Muscle layer of duodenum (tissue), 2 donors: ENCODE measurements at regions not wholly inside any gene's neighbourhood (a gene's known extent, or its start where the extent isn't known, plus 50 kb on each side); places are given as distances from the start of the nearest gene placed in this dataset.
"Not testable (repeated sequence)": the region's sequence is repeated elsewhere in the genome, so short reads cannot be mapped to it uniquely, and the experiment has no call there.

Source experiments
- H3K27ac ChIP-seq: one replicate; pipeline ENCODE4 v1.7.0; 2013; ENCODE audit warnings: mild to moderate bottlenecking, low read length
- H3K27me3 ChIP-seq: one replicate; pipeline ENCODE4 v1.7.0; 2013; ENCODE audit warnings: low read depth, mild to moderate bottlenecking, control low read depth, low read length
- H3K36me3 ChIP-seq, 2 donors: one replicate each; pipeline ENCODE4 v1.7.0; 2013; ENCODE audit warnings: low read length in 2 of 2, control low read depth in 1 of 2, mild to moderate bottlenecking in 1 of 2; ENCODE audit not compliant: insufficient read depth in 2 of 2, control insufficient read depth in 1 of 2
- H3K4me1 ChIP-seq, 2 donors: one replicate each; pipeline ENCODE4 v1.7.0; 2013; ENCODE audit warnings: low read length in 2 of 2, mild to moderate bottlenecking in 2 of 2, control low read depth in 1 of 2, moderate library complexity in 1 of 2; ENCODE audit not compliant: insufficient read depth in 2 of 2, control insufficient read depth in 1 of 2
- H3K4me3 ChIP-seq, 2 donors: one replicate each; pipeline ENCODE4 v1.7.0; 2013; ENCODE audit warnings: low read length in 2 of 2, low read depth in 1 of 2, mild to moderate bottlenecking in 1 of 2
- H3K9me3 ChIP-seq, 2 donors: one replicate each; pipeline ENCODE4 v1.7.0; 2013; ENCODE audit warnings: low read length in 2 of 2, control low read depth in 1 of 2, mild to moderate bottlenecking in 1 of 2; ENCODE audit not compliant: control insufficient read depth in 1 of 2
- donor health status: healthy.

DNA sequence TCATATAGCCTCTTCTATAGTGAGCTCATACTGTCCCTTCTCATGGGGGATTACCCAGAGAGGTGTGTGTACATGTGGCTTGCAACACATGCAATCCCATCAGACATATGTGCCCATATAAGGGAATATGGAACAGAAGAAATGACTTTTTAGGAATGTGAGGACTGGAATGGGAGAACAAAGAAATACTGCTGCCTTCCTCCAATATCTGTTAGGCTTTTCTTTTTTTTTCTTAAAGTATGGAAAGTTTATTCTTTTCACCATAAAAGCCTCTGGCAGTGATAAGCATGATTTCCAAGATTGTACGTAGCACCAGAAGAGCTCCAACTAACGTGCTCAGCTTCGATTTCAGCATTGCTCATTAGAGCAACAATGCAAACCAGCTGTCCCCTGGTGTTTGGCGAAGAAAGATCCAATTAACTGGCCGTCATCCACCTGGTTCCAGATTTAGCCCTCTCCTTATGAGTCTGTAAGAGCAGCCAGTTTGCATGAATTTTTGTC, 113.6 kb downstream of the ADCYAP1 start:
- H3K4me1 ChIP-seq = peaks cover 0 to 9% of the 10 kb centered on the region in 2 donors
- H3K27ac ChIP-seq = no peak overlapping the region
- no peak overlapping the region for H3K4me3 ChIP-seq
- H3K36me3 ChIP-seq = no peaks in the 10 kb centered on the region
- H3K27me3 ChIP-seq = no peaks in the 10 kb centered on the region
- no peaks in the 10 kb centered on the region for H3K9me3 ChIP-seq

DNA sequence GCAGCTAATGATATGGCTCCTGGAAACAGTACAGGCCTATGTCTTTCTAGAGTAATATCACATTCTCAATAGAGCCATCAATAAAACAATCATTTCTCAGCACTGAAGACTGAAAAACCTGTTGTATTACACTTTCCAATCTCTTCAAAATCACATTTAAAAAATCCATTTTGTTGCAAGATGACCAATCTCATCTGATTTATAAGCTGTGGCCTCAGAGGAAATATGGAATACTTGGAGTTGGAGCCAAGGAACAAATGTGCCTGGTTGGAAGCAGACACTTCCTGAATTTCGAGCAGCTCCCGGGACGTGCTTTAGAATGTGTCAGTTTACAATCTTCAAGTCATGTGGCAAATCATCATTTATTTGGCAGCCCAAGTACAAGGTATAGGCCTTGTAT, 114.5 kb downstream of the ADCYAP1 start:
- H3K36me3 ChIP-seq = no peaks in the 10 kb centered on the region
- no peaks in the 10 kb centered on the region for H3K27me3 ChIP-seq
- no peaks in the 10 kb centered on the region for H3K9me3 ChIP-seq
- H3K4me3 ChIP-seq = no peak overlapping the region
- no peak overlapping the region for H3K27ac ChIP-seq
- peaks cover 0 to 9% of the 10 kb centered on the region in 2 donors for H3K4me1 ChIP-seq

DNA sequence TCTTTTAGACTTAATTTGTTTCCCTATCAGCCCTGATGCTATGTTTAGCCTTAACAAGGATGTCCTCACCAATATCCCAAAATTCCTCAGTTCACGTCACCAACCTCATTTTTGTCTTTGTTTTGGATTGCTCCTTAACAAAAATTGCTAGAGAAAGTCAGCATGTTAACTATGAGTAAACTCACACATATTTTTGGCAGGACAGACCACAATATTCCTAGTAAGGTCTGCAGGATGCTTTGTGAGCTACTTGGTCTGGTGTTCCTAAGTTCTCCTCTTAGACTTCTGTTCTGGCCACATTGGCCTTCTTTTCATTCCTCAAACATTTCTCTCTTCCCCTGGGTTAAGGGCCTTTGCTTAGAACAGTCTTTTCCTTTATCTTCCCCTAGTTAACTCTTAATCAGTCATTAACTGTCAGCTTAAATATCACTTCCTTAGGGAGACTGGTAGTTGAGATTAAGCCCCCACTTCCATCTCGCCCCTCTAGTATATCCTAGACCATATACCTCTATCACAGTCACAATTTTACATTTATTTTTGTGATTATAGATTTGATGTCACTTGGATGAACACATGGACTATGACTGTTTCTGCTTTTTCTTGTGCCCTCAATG, 116.2 kb downstream of the ADCYAP1 start:
- Histone ChIP-seq H3K27me3 (no peaks in the 10 kb centered on the region), H3K9me3 (no peaks in the 10 kb centered on the region), H3K4me1 (no peaks in the 10 kb centered on the region), H3K4me3 (no peak overlapping the region), H3K36me3 (no peaks in the 10 kb centered on the region), H3K27ac (no peak overlapping the region)

DNA sequence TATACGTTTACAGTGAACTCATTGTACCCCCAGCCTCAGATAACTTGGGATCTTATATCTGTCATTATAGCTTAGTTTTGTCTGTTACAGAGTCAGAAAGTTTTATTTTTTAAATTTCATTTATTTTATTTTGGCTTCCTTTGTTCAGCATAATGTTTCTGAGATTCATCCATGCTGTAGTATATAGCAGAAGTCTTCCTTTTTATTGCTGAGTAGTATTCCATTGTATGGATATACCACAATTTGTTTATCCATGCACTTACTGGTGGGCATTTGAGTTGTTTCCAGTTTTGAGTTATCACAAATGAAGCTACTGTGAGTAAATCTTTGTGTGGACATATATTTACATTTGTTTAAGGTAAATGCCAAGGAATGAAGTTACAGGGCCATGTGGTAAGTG, 122.3 kb downstream of the ADCYAP1 start:
- Histone ChIP-seq H3K27me3 (no peaks in the 10 kb centered on the region), H3K27ac (no peak overlapping the region), H3K36me3 (no peaks in the 10 kb centered on the region), H3K4me3 (no peak overlapping the region), H3K4me1 (no peaks in the 10 kb centered on the region), H3K9me3 (peaks cover 0 to 12% of the 10 kb centered on the region in 2 donors)

DNA sequence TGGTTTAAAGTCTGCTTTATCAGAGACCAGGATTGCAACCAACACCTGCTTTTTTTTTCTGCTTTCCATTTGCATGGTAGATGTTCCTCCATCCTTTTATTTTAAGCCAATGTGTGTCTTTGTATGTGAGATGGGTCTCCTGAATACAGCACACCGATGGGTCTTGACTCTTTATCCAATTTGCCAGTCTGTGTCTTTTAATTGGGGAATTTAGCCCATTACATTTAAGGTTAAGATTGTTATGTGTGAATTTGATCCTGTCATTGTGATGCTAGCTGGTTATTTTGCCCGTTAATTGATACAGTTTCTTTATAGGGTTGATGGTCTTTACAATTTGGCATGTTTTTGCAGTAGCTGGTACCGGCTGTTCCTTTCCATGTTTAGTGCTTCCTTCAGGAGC, 128.4 kb downstream of the ADCYAP1 start:
- not testable (repeated sequence) for H3K27me3 ChIP-seq, H3K4me1 ChIP-seq, H3K27ac ChIP-seq, H3K4me3 ChIP-seq, H3K36me3 ChIP-seq, H3K9me3 ChIP-seq

DNA sequence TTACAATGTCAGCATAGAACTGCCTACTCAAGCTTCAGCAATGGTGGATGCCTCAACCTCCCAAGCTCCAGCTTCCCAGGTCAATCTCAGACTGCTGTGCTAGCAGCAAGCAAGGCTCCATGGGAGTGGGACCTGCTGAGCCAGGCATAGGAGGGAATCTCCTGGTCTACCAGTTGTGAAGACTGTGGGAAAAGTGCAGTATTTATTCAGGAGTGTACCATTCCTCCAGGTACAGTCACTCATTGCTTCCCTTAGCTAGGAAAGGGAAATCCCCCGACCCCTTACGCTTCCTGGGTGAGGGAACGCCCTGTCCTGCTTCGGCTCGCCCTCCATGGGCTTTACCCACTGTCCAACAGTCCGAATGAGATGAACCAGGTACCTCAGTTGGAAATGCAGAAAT, 130.3 kb downstream of the ADCYAP1 start:
- H3K4me1 ChIP-seq = no peaks in the 10 kb centered on the region

DNA sequence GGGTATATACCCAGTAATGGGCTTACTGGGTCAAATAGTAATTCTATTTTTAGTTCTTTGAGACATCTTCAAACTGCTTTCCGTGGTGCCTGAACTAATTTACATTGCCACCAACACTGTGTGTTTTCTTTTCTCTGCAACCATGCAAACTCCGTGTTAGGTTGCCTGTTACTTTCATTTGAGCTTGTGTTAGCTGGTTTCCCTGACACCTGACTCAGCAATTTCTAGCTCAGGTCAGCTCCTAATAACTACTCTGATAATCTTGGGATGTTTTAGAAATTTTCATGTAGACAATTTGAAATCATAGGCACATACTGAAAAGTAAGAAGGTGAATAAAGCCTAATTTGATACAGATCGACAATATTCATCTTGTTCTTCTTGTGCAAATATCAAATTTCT, 132.3 kb downstream of the ADCYAP1 start:
- H3K27me3 ChIP-seq = no peaks in the 10 kb centered on the region
- no peak overlapping the region for H3K4me3 ChIP-seq
- H3K36me3 ChIP-seq = no peaks in the 10 kb centered on the region
- no peaks in the 10 kb centered on the region for H3K9me3 ChIP-seq
- H3K4me1 ChIP-seq = no peaks in the 10 kb centered on the region
- H3K27ac ChIP-seq = no peak overlapping the region

More for the DNA sequence above, 130.3 kb downstream of the ADCYAP1 start:
- peaks cover 0 to 3% of the 10 kb centered on the region in 2 donors for H3K9me3 ChIP-seq
- no peak overlapping the region for H3K4me3 ChIP-seq
- H3K27me3 ChIP-seq = no peaks in the 10 kb centered on the region
- no peak overlapping the region for H3K27ac ChIP-seq
- no peaks in the 10 kb centered on the region for H3K36me3 ChIP-seq

DNA sequence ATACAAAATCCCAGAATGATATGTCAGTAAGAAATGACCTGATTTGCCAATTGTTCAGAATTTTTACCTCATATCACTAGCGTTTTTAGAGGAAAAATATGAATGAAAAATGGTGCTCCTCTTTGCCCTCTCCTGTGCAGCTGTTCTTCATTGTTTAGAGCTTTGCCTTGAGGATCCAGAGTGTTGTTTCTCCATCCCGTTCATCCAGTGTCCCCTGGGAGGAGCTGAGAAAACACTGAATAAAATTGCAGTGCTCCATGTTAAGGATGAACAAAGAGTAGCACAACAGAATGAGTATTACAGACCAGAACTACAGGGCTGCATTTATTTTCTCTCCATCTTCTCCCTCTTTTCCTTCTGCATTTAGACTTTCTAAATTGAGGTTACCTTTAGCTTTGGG, 133.1 kb downstream of the ADCYAP1 start:
- H3K36me3 ChIP-seq = no peaks in the 10 kb centered on the region
- H3K4me3 ChIP-seq = no peak overlapping the region
- H3K4me1 ChIP-seq = no peaks in the 10 kb centered on the region
- H3K27ac ChIP-seq = no peak overlapping the region
- no peaks in the 10 kb centered on the region for H3K9me3 ChIP-seq
- H3K27me3 ChIP-seq = no peaks in the 10 kb centered on the region

DNA sequence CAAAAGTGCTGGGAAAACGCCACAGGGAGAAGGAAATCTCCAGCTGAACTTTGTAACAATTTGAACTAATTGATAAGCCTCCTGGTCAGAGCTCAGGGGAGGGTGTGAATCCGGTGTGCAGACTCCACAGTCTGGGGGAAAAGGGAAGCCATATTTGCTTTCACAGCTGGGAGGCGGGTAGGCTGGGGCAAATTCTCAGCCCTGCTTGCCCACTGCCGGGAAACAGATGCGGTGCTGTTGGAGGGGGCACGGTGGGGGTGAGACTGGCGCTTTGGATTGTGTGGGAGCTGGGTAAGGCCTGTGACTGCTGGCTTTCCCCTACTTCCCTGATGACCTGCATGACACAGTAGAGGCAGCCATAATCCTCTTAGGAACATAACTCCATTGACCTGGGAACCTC, 134.8 kb downstream of the ADCYAP1 start:
- Histone ChIP-seq H3K27ac (no peak overlapping the region), H3K9me3 (no peaks in the 10 kb centered on the region), H3K27me3 (no peaks in the 10 kb centered on the region), H3K4me3 (no peak overlapping the region), H3K36me3 (no peaks in the 10 kb centered on the region), H3K4me1 (no peaks in the 10 kb centered on the region)

DNA sequence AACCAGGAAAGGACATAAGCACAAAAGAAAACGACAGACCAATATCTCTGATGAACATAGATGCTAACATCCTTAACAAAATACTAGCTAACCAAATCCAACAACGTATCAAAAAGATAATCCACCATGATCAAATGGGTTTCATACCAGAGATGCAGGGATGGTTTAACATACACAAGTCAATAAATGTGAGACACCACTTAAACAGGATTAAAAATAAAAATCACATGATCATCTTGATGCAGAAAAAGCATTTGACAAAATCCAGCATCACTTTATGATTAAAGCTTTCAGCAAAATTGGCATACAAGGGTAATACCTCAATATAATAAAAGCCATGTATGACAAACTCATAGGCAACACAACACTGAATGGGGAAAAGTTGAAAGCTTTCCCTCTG, 138.4 kb downstream of the ADCYAP1 start:
- not testable (repeated sequence) for H3K36me3 ChIP-seq, H3K27me3 ChIP-seq

DNA sequence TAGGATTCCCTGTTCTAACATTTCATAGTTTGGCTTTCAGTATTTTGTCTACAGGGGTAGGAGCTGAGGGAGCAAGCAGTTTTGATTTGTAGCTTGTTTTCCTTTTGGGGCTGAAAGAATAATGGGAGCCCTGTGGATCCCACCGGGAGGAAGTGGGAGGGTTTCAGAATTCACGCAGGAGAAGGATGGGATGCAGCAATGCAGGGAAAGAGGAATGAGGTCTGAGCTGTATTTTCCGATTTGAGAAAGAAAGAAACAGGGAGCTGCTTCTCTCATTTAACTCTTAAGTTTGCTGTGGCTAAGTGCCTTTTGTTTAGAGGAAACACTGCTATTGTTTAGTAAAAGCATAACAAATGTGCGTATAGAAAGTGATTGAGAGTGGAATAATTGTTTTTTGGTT, 141.0 kb downstream of the ADCYAP1 start:
- H3K4me1 ChIP-seq = no peaks in the 10 kb centered on the region
- H3K27me3 ChIP-seq = no peaks in the 10 kb centered on the region
- no peak overlapping the region for H3K4me3 ChIP-seq
- no peak overlapping the region for H3K27ac ChIP-seq
- H3K36me3 ChIP-seq = no peaks in the 10 kb centered on the region
- H3K9me3 ChIP-seq = no peaks in the 10 kb centered on the region

More for the DNA sequence above, 138.4 kb downstream of the ADCYAP1 start:
- not testable (repeated sequence) for H3K9me3 ChIP-seq, H3K4me3 ChIP-seq, H3K27ac ChIP-seq, H3K4me1 ChIP-seq

DNA sequence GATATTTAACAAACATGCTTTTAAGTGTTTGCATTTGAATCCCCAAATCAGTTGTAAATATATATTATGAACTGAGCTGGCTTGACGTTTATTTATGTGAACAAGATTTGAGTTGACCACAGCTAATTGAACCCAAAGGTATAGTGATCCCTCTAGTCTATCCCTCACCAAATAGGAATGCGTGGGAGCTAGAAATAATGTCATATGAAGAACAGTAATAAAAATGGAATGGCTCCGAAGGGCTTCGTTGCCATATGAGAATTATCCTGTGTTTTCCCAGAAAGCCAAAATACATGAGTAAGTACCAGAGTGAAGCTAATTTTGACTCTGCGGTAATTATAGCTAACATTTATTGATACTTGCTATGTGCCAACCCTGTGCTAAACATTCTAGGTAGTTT, 142.7 kb downstream of the ADCYAP1 start:
- no peaks in the 10 kb centered on the region for H3K9me3 ChIP-seq
- no peaks in the 10 kb centered on the region for H3K4me1 ChIP-seq
- no peak overlapping the region for H3K4me3 ChIP-seq
- no peaks in the 10 kb centered on the region for H3K27me3 ChIP-seq
- H3K36me3 ChIP-seq = no peaks in the 10 kb centered on the region
- no peak overlapping the region for H3K27ac ChIP-seq
